ENCODE measurements at regions not wholly inside any gene's neighbourhood (a gene's known extent, or its start where the extent isn't known, plus 50 kb on each side); places are given as distances from the start of the nearest gene placed in this dataset.

DNA sequence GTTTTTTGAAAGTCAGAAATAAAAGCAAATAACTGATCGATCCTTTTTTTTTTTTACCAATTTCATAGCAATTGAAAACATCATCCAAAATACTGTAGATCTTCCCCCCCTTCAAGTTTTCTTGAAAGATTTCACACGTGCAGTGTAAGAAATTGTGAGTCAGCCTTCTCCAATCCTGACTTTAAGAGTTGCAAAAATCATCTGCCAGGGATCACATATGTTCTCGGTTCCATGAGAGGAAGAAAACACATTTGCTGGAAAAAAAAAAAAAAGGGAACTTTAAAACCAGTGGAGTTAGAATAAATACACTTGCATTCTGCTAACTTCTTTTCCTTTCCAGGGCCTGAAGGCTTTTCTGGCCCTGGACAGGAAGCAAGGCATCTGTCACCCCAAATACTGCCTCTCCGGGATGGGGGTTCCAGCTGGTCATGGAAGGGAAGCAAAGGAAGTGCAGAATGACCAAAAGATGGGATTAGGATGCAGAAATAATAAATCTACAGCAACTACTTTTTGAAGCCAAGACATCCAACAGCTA is 198.4 kb upstream of the KIAA1217 start:
- no peak for DNase-seq (ENCODE audit: low read depth)

DNA sequence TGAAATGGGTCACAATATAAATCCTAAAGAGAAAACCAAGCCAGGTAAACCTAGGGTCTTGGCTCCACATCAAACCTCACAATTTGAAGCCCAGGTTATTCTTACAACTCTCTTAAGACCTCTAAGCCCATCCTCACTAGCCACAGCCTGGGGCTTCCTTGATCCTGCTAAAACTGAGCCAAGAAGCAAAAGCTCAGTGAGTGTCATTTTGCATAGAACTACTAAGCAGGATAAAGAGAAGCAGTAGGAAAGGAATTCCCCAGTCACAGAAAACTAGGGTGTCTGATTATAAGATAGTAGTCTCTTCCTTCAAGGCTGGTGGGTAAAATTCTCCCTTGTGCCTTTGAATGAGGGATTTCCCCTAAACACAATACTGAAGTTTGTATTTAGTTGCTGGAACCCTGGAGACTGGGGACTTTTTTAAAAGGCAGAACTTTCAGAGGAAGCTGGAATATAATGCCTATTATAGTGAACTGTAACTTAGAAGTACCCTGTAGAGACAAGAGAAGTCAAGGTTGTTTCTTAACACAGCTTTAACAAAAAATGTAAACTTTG is 196.6 kb upstream of the KIAA1217 start:
- no peak for DNase-seq (ENCODE audit: low read depth)

DNA sequence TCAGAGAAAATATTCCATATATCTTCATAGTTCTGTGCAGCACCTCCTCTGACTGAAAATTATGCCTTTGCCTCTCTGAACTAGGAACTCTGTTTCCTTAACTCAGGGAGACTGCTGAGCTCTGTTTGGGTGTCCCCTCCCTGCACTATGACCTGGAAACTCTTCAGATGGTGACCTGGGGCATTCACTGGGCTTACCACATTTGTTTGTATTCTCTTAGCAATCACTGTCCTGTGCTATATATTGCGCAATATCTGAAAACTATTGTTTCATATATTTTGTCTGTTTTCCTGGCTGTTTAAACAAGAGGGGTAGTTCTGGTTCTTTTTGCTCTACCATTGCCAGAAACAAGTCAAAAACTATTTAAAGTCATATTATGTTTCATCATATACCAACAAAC is 181.8 kb upstream of the KIAA1217 start:
- no peak for DNase-seq (ENCODE audit: low read depth)

DNA sequence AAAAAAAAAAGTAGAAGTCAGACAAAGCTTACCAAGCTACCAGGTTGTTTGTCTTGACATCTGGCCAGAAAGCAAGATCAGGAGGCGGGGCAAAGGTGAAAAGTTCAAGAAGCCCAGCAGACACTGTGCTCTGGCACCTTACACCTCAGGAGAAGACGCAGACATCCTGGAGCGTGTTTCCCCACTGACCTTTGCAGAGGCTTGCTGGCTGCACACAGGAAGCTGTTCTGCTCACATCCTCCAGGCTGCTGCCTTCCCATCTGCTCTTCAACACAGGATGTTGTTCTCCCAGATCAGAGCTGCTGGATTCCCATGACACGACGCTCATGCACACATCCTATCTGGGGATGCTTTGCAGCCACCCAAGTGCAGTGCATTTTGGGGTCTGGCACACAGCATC is 174.4 kb upstream of the KIAA1217 start:
- DNase-seq (ENCODE audit: low read depth): no peak

DNA sequence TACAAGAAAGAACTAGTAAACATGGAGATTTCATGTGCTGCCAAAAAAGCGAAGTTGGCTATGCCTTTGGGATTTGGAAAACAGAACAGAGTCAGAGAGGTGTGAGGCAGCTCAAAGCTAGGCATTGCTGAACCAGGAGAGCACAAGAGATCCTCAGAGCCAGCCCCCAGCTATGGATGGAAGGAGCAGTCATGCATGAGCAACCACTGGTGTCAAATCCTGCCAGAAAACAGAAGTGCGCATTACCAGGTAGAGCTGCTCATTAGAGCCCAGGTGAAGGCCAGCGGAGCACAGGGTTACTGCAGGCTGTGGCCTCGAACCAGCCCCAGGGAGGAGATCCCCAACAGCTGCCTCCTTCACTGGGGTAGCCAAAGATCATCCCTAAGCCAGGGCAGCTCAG is 173.2 kb upstream of the KIAA1217 start:
- no peak for DNase-seq (ENCODE audit: low read depth)

DNA sequence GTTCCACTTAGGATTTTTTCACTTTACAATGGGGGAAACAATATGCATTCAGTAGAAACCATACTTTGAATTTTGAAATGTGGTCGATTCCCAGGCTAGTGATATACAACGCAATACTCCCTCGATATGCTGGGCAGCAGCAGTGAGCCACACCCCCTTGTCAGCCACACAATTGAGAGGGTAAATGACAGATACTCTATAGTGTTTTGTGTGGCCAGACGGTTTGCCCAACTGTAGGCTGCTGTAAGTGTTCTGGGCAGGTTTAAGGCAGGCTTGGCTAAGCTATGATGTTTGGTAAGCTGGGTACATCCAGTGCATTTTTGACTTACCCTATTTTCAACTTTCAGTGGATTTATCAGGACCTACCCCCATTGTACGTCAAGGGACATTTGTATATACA is 169.6 kb upstream of the KIAA1217 start:
- DNase-seq (ENCODE audit: low read depth): no peak

DNA sequence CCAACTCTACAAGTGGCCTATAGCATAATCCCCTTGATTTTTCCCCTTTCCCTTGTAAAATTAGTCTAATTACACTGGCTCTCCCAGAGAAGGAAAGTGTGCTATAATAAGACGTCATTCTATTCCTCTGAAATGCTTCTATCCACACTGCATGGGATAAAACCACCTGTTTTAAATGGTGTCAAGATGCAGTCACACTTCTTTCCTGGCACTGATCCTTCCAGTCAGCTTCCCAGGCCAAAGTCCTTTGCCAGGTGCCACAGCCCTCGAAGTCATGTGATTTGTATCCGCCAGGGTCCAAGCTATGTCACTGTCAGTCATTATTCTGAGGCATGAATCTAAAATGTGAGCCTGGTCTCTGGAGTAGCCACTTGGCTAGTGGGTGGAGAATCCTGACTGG is 169.0 kb upstream of the KIAA1217 start:
- DNase-seq (ENCODE audit: low read depth): no peak

DNA sequence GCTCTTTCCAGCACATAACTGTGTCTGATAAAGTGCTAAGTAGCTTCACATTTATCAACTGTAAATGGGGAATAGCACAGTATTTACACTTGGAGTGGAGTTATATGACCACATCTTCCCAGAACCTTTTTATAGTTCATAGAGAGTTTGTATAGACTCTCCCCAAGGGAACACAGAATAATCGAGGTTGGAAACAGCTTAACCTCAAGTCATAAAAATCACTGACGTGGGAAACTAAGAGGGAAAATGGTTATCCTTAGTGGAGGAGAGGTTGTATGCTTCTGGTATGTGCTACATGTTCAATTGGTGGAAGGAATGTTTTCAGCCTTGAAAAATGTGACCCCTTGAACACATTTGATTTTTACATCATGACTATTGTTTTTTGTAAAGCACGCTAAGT is 167.9 kb upstream of the KIAA1217 start:
- no peak for DNase-seq (ENCODE audit: low read depth)

DNA sequence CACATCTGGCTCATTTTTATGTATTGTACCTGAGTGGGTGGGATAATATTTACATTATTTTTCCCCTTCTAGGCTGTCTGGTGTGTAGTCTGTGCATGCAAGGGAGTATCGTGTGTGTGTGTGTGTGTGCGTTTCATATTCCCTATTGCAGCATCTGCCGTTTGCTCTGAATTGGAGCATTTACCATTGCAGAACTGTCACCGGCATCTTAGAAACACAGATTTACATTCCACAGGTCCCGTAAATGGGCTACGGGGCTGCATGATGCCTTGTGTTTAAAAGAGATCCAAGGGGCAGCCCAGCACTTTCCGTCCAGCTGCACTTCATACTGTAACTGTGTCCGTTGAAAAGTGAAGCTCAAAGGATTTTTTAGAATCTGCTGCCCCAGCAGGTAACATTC is 167.1 kb upstream of the KIAA1217 start:
- no peak for DNase-seq (ENCODE audit: low read depth)

DNA sequence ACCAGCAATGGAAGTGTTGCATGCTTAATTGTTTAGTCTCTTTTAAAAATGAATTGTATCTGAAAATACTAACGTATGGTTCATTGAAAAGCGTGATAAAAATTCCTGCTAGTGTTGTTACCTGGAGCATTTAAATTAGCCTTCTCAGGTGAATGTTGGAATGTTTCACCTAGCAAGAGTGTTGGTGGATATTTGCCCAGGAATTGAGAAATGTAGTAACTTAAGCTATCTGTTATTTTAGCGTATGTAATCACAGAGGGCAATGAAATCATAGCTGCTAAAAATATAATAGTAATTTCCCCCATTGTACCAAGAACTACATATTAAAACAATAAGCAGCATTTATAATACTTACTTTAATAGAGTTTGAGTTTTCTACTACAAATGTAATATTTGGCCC is 166.1 kb upstream of the KIAA1217 start:
- no peak for DNase-seq (ENCODE audit: low read depth)

DNA sequence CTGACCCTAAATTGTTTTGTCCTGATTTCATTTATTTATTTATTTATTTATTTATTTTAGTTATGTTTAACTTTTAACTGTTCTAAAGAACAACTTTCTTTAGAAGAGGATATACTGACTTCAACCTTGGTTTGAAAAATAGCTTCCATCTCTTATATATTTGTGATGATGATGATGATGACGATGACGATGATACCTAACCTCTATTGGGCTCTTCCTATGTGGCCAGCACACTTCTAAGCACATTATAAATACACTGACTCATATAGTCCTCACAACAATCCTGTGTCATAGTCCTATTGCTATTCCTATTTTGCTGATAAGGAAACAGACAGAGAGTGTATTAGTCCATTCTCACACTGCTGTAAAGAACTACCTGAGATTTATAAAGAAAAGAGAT is 162.9 kb upstream of the KIAA1217 start:
- DNase-seq (ENCODE audit: low read depth): no peak

DNA sequence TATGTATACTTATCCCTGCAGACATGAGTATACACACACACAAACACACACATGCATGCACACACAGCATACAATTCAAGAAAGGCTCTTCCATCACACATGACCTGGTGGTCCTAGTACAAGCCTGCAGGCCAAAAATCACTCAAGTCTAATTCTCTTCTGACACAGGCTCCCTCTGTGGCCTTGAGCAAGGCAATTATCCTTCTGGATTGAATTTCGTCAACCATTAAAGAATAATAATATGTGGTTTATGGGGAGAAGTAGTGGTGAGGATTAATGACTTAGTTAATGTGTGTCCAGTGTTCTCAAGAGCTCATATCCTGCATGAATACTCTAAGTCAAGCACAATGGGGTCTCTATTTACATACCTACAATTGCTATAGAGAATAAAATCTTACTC is 161.8 kb upstream of the KIAA1217 start:
- no peak for DNase-seq (ENCODE audit: low read depth)

DNA sequence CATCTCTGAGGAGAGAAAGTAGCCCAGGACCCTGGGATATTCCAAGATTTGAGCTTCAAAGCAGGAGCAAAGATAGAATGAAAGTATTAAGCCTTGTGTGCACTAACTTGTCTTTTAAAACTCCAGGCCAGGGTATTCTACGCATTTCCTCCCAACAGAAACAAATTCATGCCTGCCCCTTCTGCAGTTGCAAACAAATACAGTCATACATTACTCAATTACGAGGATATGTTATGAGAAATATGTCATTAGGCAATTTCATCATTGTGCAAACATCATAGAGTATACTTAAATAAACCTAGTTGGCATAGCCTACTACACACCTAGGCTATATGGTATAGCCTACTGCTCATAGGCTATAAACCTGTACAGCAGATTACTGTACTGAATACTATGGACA is 154.5 kb upstream of the KIAA1217 start:
- no peak for DNase-seq (ENCODE audit: low read depth)

DNA sequence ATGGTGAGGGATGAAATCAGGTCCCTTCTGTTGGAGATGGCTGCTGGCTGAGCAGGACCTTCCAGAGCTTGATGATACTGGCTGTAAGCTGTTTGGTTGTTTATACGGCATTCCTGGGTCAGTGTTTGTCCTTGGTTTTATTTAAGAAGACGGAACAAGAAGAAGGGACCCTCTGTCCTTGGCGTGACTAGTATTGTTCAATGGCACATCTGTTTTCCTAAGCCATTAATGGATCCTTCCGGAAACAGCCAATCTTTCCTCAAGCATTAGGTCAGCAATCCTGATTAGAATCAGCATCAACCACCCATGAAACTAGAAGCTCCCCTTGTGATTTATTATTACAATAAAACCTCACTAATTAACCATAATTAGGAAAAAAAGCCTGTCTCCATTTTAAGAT is 128.7 kb upstream of the KIAA1217 start:
- DNase-seq (ENCODE audit: low read depth): no peak

DNA sequence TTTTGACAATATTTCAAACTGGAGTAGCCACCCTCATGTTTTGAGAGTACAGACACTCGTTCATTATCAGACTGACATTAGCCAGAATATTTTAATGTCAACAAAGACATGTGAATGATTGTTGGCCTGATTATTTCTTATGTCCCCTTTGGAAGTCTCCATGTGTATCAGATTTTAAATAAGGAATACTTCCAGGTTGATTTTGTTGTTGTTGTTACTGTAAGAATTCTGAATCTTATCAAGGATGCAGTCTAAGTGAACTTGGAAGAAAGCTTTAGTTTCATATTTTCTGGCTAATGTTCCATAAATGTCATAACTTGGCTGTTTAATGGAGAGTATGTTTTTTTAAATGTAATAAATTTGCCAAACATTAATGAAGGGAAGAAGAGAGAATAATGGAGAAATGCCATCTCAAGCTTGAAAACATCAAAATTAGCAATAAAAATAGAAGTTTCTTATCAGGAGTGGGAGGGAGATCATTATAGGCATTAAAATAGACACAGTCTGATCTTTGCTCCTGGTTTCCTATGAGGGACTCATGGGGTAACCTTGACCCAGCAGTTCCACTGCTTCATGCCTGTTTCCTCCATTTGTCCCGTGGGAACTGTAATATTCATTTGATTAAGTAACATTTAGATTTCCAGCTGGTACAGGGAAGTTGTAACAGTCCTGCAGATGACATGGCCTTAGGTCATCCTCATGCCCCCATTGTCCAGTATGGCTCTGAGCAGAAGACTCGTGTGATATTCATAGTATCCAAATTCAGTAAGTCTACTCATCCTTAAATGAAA is 122.4 kb upstream of the KIAA1217 start:
- DNase-seq (ENCODE audit: low read depth): no peak

DNA sequence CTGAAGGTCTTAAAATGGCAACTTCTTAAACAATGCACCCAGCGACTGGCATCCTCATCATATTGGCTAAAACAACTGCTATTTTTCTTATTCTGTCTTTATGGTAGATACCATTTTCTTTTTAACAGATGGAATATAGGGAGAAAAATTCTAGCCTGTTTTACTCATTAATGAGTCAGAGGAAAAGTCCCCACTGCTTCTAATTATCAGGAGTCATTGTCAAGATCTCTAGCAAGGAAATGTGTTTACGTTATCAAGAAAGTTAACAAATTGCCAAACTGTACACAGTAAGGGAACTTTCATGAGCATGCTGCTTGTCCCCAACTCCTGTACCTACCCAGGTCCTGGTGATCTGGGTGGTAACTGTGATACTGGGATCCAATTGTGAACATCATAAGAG is 117.7 kb upstream of the KIAA1217 start:
- no peak for DNase-seq (ENCODE audit: low read depth)

DNA sequence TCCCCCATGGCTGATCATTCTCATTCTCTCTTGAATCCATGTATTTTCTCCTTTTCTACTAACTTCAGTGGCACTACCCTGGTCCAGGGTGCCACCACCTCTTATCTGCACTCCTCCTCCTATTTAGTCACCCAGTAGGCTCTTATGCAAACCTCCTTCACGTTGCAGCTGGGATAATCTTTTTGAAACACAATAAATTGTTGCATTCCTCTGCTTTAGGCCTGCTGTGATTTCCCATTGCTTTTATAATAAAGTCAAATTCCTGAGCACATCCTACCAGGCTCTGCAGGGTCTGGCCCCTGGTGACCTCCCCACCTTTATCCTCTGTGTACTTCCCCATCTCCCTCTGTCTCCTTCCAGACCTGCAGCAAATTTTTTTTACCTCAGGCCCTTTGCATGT is 112.7 kb upstream of the KIAA1217 start:
- no peak for DNase-seq (ENCODE audit: low read depth)

DNA sequence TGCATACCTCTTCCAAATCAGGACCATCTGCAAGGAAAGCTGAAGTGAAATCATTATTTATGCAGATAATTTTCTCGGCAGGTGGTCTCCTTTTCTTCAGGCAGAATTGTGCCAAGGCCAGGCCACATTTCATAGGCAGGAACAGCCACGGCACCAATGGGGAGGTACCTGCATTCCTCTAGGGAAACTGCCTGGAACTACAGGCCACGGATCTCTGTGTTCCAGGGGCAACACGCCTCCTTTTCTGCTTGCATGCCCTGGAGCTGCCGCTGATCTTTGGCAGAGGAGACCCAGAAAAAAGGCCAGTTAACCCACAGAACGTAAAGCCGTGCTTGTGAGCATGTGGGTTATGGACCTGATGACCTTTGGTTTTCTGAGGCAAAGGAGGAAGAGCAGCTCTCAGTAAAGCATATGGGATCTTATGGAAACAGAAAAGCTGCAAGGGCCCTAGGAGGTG is 111.2 kb upstream of the KIAA1217 start:
- no peak for DNase-seq (ENCODE audit: low read depth)

DNA sequence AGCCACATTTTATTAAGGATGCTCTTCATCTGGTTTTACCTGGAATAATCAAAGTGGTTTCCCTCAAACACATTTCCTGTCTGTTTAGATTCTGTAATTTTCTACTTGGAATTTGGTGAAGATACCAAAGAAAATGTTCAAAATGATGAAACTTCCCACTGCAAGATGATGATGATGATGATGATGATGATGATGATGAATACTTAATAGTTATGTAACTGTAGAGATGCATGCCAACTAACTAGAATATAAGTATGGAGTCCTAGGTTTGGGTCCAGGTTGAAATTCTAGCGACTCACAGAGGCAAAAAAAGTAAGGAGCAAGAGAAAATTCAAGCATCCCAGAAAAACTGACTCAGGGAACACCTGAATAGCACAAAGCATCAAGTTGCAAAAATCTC is 104.0 kb upstream of the KIAA1217 start:
- DNase-seq (ENCODE audit: low read depth): no peak

DNA sequence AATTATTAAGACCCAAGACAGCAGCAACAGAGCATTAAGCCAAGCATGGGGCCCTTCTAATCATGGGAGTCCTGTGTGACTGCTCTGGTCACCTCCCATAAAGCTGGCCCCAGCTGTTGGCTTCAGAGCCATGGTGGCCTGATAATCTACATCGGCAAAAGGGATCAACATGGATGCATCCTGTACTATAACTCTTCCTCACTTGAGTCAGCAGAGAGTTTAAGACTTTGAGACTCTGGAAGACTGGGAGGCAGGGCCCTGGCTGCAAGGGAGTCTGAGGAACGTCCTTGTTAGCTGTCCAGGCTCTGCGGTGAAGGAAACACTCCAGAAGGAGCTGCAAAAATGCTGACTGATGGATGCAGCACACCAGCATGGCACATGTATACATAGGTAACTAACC is 95.0 kb upstream of the KIAA1217 start:
- DNase-seq (ENCODE audit: low read depth): no peak

DNA sequence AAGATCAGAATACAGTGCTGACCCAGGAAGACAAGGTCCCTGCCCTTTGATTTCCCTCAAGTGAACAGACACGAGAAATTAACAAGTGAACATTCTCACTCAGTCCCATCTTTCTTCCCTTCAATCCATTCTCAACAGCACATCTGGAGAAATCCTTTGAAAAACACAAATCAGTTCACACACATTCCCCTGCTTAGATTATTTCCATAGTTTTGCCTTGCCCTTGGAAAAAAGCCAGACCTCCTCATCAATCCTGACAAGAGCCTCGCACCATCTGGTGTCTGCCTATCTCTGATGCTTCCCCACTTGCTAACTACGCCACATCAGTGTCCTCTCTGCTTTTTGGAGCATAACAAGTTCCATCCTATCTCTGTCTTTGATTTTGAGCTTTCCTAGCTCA is 94.4 kb upstream of the KIAA1217 start:
- DNase-seq (ENCODE audit: low read depth): no peak

DNA sequence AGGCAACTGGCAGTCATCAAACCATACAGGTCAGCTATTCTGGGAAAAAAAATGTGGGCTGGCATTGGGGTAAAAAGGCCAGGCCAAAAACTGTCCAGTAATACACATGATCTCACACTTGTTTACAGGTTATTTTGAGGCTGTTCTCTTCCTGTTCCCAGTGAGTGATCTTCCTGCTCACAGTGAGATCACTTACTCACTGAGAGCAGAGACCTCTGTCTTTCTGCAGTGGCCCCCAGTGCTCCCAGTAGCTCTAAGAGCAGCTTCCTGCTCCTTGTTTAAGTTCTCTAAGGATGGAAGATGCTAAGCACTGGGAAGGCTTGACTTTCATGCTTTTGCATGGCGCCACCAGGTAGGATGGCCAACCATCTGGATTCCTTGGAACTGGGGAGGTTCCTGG is 93.5 kb upstream of the KIAA1217 start:
- DNase-seq (ENCODE audit: low read depth): no peak

DNA sequence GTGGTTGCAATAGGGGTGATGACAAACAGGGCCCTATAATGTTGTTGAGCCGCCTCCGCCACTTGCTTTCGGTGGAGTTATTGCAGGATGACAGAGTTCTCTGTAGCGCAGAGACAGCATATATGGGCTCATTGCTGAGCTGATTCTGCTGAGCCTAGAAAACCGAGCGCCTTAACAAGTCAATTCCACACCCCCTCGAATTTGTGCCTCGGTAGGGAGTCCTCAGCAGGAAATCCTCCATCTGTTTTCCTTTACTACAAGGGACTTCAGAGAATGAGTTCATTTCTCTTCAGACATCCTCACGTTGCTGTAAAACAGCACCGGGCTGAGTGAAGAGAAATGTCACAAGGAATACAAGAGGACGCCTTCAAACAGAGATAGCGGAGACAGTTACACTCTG is 90.7 kb upstream of the KIAA1217 start:
- DNase-seq (ENCODE audit: low read depth): no peak

DNA sequence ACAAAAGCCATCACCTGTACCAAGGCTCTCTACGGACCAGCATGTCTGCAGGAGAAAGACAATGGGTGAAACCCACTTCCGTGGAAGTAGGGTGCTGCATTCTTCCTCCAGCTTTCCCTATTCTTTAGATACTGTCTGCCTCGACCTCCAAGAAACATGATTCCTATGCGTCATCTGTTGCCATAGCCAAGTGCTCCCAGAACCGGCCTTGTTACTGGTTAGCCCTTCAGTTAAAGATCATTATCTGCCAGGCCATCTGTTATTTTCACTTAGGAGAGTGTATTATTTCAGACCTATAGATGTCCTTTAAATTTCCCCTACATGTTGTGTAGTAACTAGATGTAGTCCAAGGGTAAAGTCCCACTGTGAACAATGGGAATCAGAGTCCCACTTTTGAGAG is 89.0 kb upstream of the KIAA1217 start:
- no peak for DNase-seq (ENCODE audit: low read depth)

Data from CMK (cell line).